Liver (tissue), 3 donors: ENCODE measurements at regions not wholly inside any gene's neighbourhood (a gene's known extent, or its start where the extent isn't known, plus 50 kb on each side); places are given as distances from the start of the nearest gene placed in this dataset.

Experiments used
- CTCF ChIP-seq: fragments of 150-350 bp; IDR thresholded peaks from 2 replicates; pipeline ENCODE4 v1.5.1; 2017; ENCODE audit warnings: improper control_type of control experiment, low read depth, low read length; ENCODE audit not compliant: missing input control
- FOXA2 ChIP-seq: IDR thresholded peaks from 2 replicates; pipeline ENCODE4 v1.6.1; 2016; ENCODE audit warnings: antibody characterized with exemption
- GABPA ChIP-seq, 2 donors: IDR thresholded peaks in 1 of 2; conservative IDR thresholded peaks in 1 of 2; 2 replicates each; pipeline ENCODE4 v1.6.1; 2016; ENCODE audit warnings: antibody characterized with exemption in 2 of 2, mild to moderate bottlenecking in 1 of 2, moderate library complexity in 1 of 2
- HNF4A ChIP-seq, 2 donors: conservative IDR thresholded peaks; 2 replicates each; pipeline ENCODE4 v1.6.1; 2016; ENCODE audit warnings: antibody characterized with exemption in 2 of 2, mild to moderate bottlenecking in 2 of 2
- JUND ChIP-seq, 2 donors: IDR thresholded peaks; 2 replicates each; pipeline ENCODE4 v1.6.1; 2016; ENCODE audit warnings: antibody characterized with exemption in 2 of 2
- RAD21 ChIP-seq, 2 donors: IDR thresholded peaks; 2 replicates each; pipeline ENCODE4 v1.6.1; 2016; ENCODE audit warnings: antibody characterized with exemption in 2 of 2, mild to moderate bottlenecking in 2 of 2
- REST ChIP-seq: IDR thresholded peaks from 2 replicates; pipeline ENCODE4 v1.6.1; 2016; ENCODE audit warnings: antibody characterized with exemption, mild to moderate bottlenecking
- SP1 ChIP-seq: IDR thresholded peaks from 2 replicates; pipeline ENCODE4 v1.6.1; 2018; ENCODE audit warnings: antibody characterized with exemption, mild to moderate bottlenecking
- TAF1 ChIP-seq: conservative IDR thresholded peaks from 2 replicates; pipeline ENCODE4 v1.6.1; 2016; ENCODE audit warnings: antibody characterized with exemption, mild to moderate bottlenecking
- donor health status: healthy.
- donor health status: healthy.

GRCh38 chr3:6551165-6551564, 309.8 kb upstream of the GRM7 start:
- TF ChIP-seq CTCF (no peak), TAF1 (no peak), FOXA2 (no peak), GABPA (IDR thresholded peaks at IDR 0.05 in 1 of 2, conservative IDR thresholded peaks at IDR 0.05 in 1 of 2) (no peak), JUND (IDR thresholded peaks at IDR 0.05) (no peak), SP1 (no peak), RAD21 (IDR thresholded peaks at IDR 0.05) (no peak), HNF4A (conservative IDR thresholded peaks at IDR 0.05) (no peak), REST (no peak)
